Neutrophil (primary cell): ENCODE measurements at regions not wholly inside any gene's neighbourhood (a gene's known extent, or its start where the extent isn't known, plus 50 kb on each side); places are given as distances from the start of the nearest gene placed in this dataset.
"Not testable (repeated sequence)": the region's sequence is repeated elsewhere in the genome, so short reads cannot be mapped to it uniquely, and the experiment has no call there.

ENCODE experiments used
- H3K27ac ChIP-seq: fragments of 200-600 bp; sonication (generic); 2 replicates; pipeline ENCODE4 v1.5.1; 2016; ENCODE audit warnings: mild to moderate bottlenecking, moderate library complexity
- H3K27me3 ChIP-seq: fragments of 200-600 bp; sonication (generic); 2 replicates; pipeline ENCODE4 v1.6.0; 2016; ENCODE audit warnings: mild to moderate bottlenecking
- H3K36me3 ChIP-seq: fragments of 200-600 bp; sonication (generic); 2 replicates; pipeline ENCODE4 v1.5.1; 2017
- H3K4me1 ChIP-seq, 2 experiments: fragments of 200-600 bp in 1 of 2; sonication (generic) in 1 of 2; 1 replicate in 1 of 2; 2 replicates in 1 of 2; pipeline versions ENCODE4 v1.5.1 to v1.6.1; 2013 to 2016; ENCODE audit warnings: low read depth in 1 of 2, low read length in 1 of 2, mild to moderate bottlenecking in 1 of 2, moderate library complexity in 1 of 2; ENCODE audit not compliant: control insufficient read depth in 1 of 2, insufficient read depth in 1 of 2
- H3K4me3 ChIP-seq, 2 experiments: fragments of 200-600 bp in 1 of 2; sonication (generic) in 1 of 2; 1 replicate in 1 of 2; 2 replicates in 1 of 2; pipeline ENCODE4 v1.5.1; 2013 to 2016; ENCODE audit warnings: low read depth in 1 of 2, low read length in 1 of 2, mild to moderate bottlenecking in 1 of 2, moderate library complexity in 1 of 2
- H3K9me3 ChIP-seq: fragments of 200-600 bp; sonication (generic); 2 replicates; pipeline ENCODE4 v1.5.1; 2016
- TF ChIP-seq, protein P1 (sequence below): fragments of 200-600 bp; sonication (generic); IDR thresholded peaks from 2 replicates; pipeline ENCODE4 v1.5.1; 2016; ENCODE audit warnings: antibody characterized with exemption

DNA sequence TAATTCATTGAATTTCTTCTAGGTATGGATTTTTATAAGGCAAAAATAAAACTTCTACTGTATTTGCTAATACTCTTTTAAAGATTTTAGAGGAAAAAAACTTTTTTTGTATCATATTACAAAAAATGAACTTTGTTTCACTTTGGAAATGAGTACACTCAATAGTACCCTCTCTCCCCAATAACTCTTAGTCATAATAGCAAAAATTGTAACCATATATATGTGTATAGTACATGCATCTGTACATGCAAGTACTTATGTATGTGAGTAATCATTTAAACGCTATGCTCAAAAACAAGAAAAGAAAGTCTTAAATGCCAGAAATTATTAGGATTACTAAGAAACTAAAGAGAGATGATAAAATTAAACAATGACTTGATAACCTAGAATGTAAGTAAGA, 95.9 kb upstream of the HGF start:
- Histone ChIP-seq H3K27me3 (no peaks in the 10 kb centered on the region), H3K4me1 (no peaks in the 10 kb centered on the region), H3K27ac (no peak overlapping the region), H3K36me3 (no peaks in the 10 kb centered on the region), H3K9me3 (no peaks in the 10 kb centered on the region), H3K4me3 (no peak overlapping the region)
- TF ChIP-seq, protein P1, sequence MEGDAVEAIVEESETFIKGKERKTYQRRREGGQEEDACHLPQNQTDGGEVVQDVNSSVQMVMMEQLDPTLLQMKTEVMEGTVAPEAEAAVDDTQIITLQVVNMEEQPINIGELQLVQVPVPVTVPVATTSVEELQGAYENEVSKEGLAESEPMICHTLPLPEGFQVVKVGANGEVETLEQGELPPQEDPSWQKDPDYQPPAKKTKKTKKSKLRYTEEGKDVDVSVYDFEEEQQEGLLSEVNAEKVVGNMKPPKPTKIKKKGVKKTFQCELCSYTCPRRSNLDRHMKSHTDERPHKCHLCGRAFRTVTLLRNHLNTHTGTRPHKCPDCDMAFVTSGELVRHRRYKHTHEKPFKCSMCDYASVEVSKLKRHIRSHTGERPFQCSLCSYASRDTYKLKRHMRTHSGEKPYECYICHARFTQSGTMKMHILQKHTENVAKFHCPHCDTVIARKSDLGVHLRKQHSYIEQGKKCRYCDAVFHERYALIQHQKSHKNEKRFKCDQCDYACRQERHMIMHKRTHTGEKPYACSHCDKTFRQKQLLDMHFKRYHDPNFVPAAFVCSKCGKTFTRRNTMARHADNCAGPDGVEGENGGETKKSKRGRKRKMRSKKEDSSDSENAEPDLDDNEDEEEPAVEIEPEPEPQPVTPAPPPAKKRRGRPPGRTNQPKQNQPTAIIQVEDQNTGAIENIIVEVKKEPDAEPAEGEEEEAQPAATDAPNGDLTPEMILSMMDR = no peak

DNA sequence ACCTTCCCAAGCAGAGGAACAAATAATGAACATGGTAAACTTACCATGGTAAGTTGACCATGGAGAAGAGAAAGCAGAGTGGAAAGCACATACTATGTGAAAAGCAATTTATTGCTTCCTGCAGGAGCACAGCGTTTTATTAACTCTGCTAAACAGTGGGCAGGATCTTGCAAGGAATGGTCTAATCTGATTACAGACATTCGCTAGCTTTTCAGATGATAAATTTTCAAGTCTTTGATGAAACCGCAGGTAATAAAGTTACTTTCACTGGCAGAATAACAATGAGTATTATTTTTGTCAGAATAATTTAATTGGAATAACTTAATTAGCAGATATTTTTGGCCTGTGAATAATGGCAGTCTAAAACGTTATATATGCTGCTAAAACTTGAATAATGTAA, 89.6 kb upstream of the HGF start:
- Histone ChIP-seq H3K4me3 (no peak overlapping the region), H3K27me3 (no peaks in the 10 kb centered on the region), H3K27ac (no peak overlapping the region), H3K36me3 (no peaks in the 10 kb centered on the region), H3K4me1 (no peaks in the 10 kb centered on the region), H3K9me3 (no peaks in the 10 kb centered on the region)
- TF ChIP-seq, protein P1 = no peak

DNA sequence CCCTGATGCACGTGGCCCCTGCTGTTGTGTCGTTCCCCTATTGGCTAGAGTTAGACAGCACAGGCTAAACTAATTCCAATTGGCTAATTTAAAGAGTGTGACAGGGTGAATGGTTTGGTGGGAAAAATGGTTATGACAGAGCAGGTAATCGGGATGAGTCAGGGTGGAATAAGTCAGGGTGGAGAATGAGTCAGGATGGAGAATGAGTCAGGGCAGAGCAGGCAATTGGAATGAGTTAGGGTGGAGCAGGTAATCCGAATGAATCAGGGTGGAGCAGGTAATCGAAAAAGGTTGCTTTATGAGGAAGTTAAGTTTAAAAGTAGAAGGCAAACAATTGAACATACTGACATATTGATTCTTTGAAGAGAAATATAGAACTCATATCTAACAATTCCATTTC, 89.0 kb upstream of the HGF start:
- not testable (repeated sequence) for H3K9me3 ChIP-seq, H3K27ac ChIP-seq, H3K4me1 ChIP-seq, H3K36me3 ChIP-seq, H3K27me3 ChIP-seq, H3K4me3 ChIP-seq

DNA sequence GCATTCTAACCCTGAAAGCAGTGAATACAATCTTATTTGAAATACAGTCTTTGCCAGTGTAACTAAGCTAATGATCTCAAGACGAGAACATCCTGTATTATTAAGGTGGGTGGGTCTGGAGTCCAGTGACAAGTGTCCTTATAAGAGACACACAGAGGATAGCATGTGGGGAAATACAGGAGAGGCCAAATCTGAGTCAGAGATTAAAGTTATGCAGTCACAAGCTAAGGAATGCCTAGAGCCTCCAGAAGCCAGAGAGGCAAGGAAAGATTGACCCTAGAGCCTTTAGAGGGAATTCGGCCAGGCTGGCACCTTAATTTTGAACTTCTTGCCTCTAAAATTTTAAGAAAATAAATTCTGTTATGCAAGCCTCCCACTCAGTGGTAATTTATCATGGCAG, 87.5 kb upstream of the HGF start:
- TF ChIP-seq, protein P1 = no peak
- Histone ChIP-seq H3K36me3 (no peaks in the 10 kb centered on the region), H3K4me1 (no peaks in the 10 kb centered on the region), H3K27ac (no peak overlapping the region), H3K4me3 (no peak overlapping the region), H3K27me3 (no peaks in the 10 kb centered on the region), H3K9me3 (no peaks in the 10 kb centered on the region)

DNA sequence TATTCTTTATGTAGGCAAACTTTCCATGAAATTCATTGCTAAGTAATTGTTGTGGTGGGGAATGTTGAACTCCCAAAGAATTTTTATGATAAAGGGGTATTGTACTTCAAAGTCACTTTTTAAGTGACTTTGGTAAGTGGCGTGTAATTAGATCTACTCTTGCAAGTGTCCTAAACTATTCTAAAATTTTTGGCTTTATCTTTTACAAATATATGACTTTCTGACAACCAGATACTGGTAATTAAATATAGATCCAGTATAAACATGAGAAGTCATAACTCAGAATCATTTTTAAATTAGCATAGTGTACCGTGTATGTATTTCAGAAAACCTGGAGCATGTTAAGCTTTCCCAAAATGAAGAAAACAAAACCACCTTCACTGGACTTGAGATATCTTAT, 84.7 kb upstream of the HGF start:
- Histone ChIP-seq H3K4me1 (no peaks in the 10 kb centered on the region), H3K27ac (no peak overlapping the region), H3K4me3 (no peak overlapping the region), H3K27me3 (no peaks in the 10 kb centered on the region), H3K36me3 (no peaks in the 10 kb centered on the region), H3K9me3 (no peaks in the 10 kb centered on the region)
- TF ChIP-seq, protein P1 = no peak

DNA sequence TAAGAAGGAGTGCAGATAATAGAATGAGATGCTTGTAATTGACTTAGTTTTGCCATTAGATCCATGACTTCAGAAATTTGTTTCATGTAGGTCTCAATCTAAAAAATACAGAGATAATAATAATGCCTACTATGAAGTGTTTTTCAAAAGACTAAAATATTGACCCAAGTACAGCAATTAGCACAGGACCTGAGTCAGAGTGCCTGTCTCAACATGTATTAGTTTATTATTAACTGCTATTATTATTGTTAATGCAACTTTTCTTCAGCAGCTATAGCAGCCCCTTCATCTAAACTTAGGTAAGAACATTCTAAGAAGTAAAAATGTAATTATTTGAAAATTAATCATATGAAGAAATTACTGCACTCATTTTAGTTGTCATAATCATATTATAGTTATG, 82.9 kb upstream of the HGF start:
- TF ChIP-seq, protein P1 = no peak
- no peak overlapping the region for H3K27ac ChIP-seq

More for the DNA sequence above, 82.9 kb upstream of the HGF start:
- H3K27me3 ChIP-seq = no peaks in the 10 kb centered on the region
- peaks cover 1 to 3% of the 10 kb centered on the region in 2 experiments for H3K4me1 ChIP-seq
- no peaks in the 10 kb centered on the region for H3K36me3 ChIP-seq
- no peaks in the 10 kb centered on the region for H3K9me3 ChIP-seq
- H3K4me3 ChIP-seq = no peak overlapping the region
